ENCODE measurements at regions not wholly inside any gene's neighbourhood (a gene's known extent, or its start where the extent isn't known, plus 50 kb on each side); places are given as distances from the start of the nearest gene placed in this dataset.

- no peak for TF ChIP-seq ATF1 (CRISPR knock-in tag; IDR thresholded peaks at IDR 0.05)
- TF ChIP-seq, protein P1, sequence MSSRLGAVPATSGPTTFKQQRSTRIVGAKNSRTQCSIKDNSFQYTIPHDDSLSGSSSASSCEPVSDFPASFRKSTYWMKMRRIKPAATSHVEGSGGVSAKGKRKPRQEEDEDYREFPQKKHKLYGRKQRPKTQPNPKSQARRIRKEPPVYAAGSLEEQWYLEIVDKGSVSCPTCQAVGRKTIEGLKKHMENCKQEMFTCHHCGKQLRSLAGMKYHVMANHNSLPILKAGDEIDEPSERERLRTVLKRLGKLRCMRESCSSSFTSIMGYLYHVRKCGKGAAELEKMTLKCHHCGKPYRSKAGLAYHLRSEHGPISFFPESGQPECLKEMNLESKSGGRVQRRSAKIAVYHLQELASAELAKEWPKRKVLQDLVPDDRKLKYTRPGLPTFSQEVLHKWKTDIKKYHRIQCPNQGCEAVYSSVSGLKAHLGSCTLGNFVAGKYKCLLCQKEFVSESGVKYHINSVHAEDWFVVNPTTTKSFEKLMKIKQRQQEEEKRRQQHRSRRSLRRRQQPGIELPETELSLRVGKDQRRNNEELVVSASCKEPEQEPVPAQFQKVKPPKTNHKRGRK (CRISPR knock-in tag; IDR thresholded peaks at IDR 0.05; ENCODE audit: borderline replicate concordance): no peak
- TF ChIP-seq, protein P2, sequence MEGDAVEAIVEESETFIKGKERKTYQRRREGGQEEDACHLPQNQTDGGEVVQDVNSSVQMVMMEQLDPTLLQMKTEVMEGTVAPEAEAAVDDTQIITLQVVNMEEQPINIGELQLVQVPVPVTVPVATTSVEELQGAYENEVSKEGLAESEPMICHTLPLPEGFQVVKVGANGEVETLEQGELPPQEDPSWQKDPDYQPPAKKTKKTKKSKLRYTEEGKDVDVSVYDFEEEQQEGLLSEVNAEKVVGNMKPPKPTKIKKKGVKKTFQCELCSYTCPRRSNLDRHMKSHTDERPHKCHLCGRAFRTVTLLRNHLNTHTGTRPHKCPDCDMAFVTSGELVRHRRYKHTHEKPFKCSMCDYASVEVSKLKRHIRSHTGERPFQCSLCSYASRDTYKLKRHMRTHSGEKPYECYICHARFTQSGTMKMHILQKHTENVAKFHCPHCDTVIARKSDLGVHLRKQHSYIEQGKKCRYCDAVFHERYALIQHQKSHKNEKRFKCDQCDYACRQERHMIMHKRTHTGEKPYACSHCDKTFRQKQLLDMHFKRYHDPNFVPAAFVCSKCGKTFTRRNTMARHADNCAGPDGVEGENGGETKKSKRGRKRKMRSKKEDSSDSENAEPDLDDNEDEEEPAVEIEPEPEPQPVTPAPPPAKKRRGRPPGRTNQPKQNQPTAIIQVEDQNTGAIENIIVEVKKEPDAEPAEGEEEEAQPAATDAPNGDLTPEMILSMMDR (IDR thresholded peaks at IDR 0.05): no peak
- TF ChIP-seq, protein P3, sequence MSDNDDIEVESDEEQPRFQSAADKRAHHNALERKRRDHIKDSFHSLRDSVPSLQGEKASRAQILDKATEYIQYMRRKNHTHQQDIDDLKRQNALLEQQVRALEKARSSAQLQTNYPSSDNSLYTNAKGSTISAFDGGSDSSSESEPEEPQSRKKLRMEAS (CRISPR knock-in tag; IDR thresholded peaks at IDR 0.05): no peak
- no peak for TF ChIP-seq FOXP1 (CRISPR knock-in tag; IDR thresholded peaks at IDR 0.05; ENCODE audit: borderline replicate concordance)
- no peak for TF ChIP-seq JUN (CRISPR knock-in tag; IDR thresholded peaks at IDR 0.05)
- no peak for TF ChIP-seq FOXP4 (CRISPR knock-in tag; IDR thresholded peaks at IDR 0.05)
- TF ChIP-seq, protein P4, sequence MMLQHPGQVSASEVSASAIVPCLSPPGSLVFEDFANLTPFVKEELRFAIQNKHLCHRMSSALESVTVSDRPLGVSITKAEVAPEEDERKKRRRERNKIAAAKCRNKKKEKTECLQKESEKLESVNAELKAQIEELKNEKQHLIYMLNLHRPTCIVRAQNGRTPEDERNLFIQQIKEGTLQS (CRISPR knock-in tag; conservative IDR thresholded peaks at IDR 0.05): no peak
- no peak for TF ChIP-seq ZNF263 (CRISPR knock-in tag; IDR thresholded peaks at IDR 0.05; ENCODE audit: low read depth)
- TF ChIP-seq AFF4 (CRISPR knock-in tag; IDR thresholded peaks at IDR 0.05; ENCODE audit: borderline replicate concordance): no peak
- TF ChIP-seq ARID4B (CRISPR knock-in tag; IDR thresholded peaks at IDR 0.05; ENCODE audit: borderline replicate concordance): no peak
- no peak for TF ChIP-seq ZNF138 (CRISPR knock-in tag; conservative IDR thresholded peaks at IDR 0.05)
Observed at GRCh38 chr13:59501004-59501403, 662.7 kb downstream of the DIAPH3 start.

Data from WTC11 (cell line).